Lower lobe of right lung (tissue), 2 donors: ENCODE measurements at regions not wholly inside any gene's neighbourhood (a gene's known extent, or its start where the extent isn't known, plus 50 kb on each side); places are given as distances from the start of the nearest gene placed in this dataset.

ENCODE experiments used
- ATAC-seq, 2 donors: fragments of 200-7000 bp; cut with Tn5 transposase; one replicate each; pipeline ENCODE4 v1.9.1; 2020 to 2022; ENCODE audit warnings: mild to moderate bottlenecking in 2 of 2, moderate library complexity in 2 of 2
- DNase-seq: peaks from one replicate; pipeline ENCODE4 v3.0.0-alpha.2; 2020
- H3K27ac ChIP-seq: fragments of 200-600 bp; one replicate; pipeline ENCODE4 v1.8.0; 2022
- H3K27me3 ChIP-seq: fragments of 200-600 bp; one replicate; pipeline ENCODE4 v1.8.0; 2022; ENCODE audit warnings: low read depth
- H3K36me3 ChIP-seq: fragments of 200-600 bp; one replicate; pipeline ENCODE4 v1.8.0; 2022; ENCODE audit warnings: mild to moderate bottlenecking
- H3K4me1 ChIP-seq: fragments of 200-600 bp; one replicate; pipeline ENCODE4 v1.8.0; 2022
- H3K4me3 ChIP-seq: fragments of 200-600 bp; one replicate; pipeline ENCODE4 v1.8.0; 2022; ENCODE audit warnings: mild to moderate bottlenecking
- H3K9me3 ChIP-seq: fragments of 200-600 bp; one replicate; pipeline ENCODE4 v1.8.0; 2022
- CTCF ChIP-seq: fragments of 200-600 bp; IDR thresholded peaks from one replicate; pipeline ENCODE4 v1.8.0; 2022; ENCODE audit warnings: antibody characterized with exemption, mild to moderate bottlenecking
- intact Hi-C: fragments of 100-400 bp; cut with DNase I; formaldehyde crosslinking; loops from one replicate; pipeline ENCODE4 v1.11.0; 2022
- donor health status: DM: no; HTN: yes; CAD: no; lungs with severe emphysema.

GRCh38 chr18:75122334-75122958, 86.5 kb downstream of the PTGR3 start:
- H3K9me3 ChIP-seq, result no peaks in the 10 kb centered on the region
- H3K27ac ChIP-seq, result no peak overlapping the region
- H3K36me3 ChIP-seq, result no peaks in the 10 kb centered on the region
- intact Hi-C loops, result no loop called here
- H3K27me3 ChIP-seq, result no peaks in the 10 kb centered on the region
- no peak for ATAC-seq
- no peak overlapping the region for H3K4me3 ChIP-seq
- DNase-seq, result no peak
- no peaks in the 10 kb centered on the region for H3K4me1 ChIP-seq
- no peak for TF ChIP-seq CTCF

GRCh38 chr18:75121266-75121665, 87.7 kb downstream of the PTGR3 start:
- no peak overlapping the region for H3K4me3 ChIP-seq
- DNase-seq (no peak), ATAC-seq (no peak)
- no peak overlapping the region for H3K27ac ChIP-seq
- H3K36me3 ChIP-seq, result no peaks in the 10 kb centered on the region
- H3K27me3 ChIP-seq, result no peaks in the 10 kb centered on the region
- intact Hi-C loops, result no loop called here
- H3K9me3 ChIP-seq, result no peaks in the 10 kb centered on the region
- no peak for TF ChIP-seq CTCF
- H3K4me1 ChIP-seq, result no peaks in the 10 kb centered on the region

GRCh38 chr18:75120521-75120920, 88.4 kb downstream of the PTGR3 start:
- no peaks in the 10 kb centered on the region for H3K36me3 ChIP-seq
- H3K27ac ChIP-seq, result no peak overlapping the region
- no peaks in the 10 kb centered on the region for H3K4me1 ChIP-seq
- H3K9me3 ChIP-seq, result no peaks in the 10 kb centered on the region
- H3K4me3 ChIP-seq, result no peak overlapping the region
- no peak for TF ChIP-seq CTCF
- no peak for DNase-seq
- intact Hi-C loops, result no loop called here
- no peaks in the 10 kb centered on the region for H3K27me3 ChIP-seq
- ATAC-seq, result no peak

GRCh38 chr18:75116809-75117208, 92.1 kb downstream of the PTGR3 start:
- H3K27me3 ChIP-seq, result no peaks in the 10 kb centered on the region
- no peaks in the 10 kb centered on the region for H3K9me3 ChIP-seq
- no peaks in the 10 kb centered on the region for H3K4me1 ChIP-seq
- DNase-seq (no peak), ATAC-seq (no peak)
- H3K27ac ChIP-seq, result no peak overlapping the region
- intact Hi-C loops, result no loop called here
- TF ChIP-seq CTCF, result no peak
- no peak overlapping the region for H3K4me3 ChIP-seq
- no peaks in the 10 kb centered on the region for H3K36me3 ChIP-seq

- Histone ChIP-seq H3K27ac (no peak overlapping the region), H3K36me3 (no peaks in the 10 kb centered on the region), H3K9me3 (no peaks in the 10 kb centered on the region), H3K27me3 (no peaks in the 10 kb centered on the region), H3K4me1 (no peaks in the 10 kb centered on the region), H3K4me3 (no peak overlapping the region)
- no peak for ATAC-seq
- intact Hi-C loops, result no loop called here
- TF ChIP-seq CTCF, result no peak
- DNase-seq, result no peak
These were observed 92.8 kb downstream of the PTGR3 start for GRCh38 chr18:75116165-75116564.

- Histone ChIP-seq H3K27ac (no peak overlapping the region), H3K4me3 (no peak overlapping the region), H3K27me3 (no peaks in the 10 kb centered on the region), H3K36me3 (no peaks in the 10 kb centered on the region), H3K4me1 (no peaks in the 10 kb centered on the region), H3K9me3 (no peaks in the 10 kb centered on the region)
- DNase-seq (no peak), ATAC-seq (no peak)
- no peak for TF ChIP-seq CTCF
- intact Hi-C loops, result no loop called here
These were observed 93.4 kb downstream of the PTGR3 start for GRCh38 chr18:75115514-75115913.
